HG03460 (cell line): ENCODE measurements at regions not wholly inside any gene's neighbourhood (a gene's known extent, or its start where the extent isn't known, plus 50 kb on each side); places are given as distances from the start of the nearest gene placed in this dataset.
"Not testable (repeated sequence)": the region's sequence is repeated elsewhere in the genome, so short reads cannot be mapped to it uniquely, and the experiment has no call there.

Source experiments
- ATAC-seq: cut with Tn5 transposase; IDR thresholded peaks from one replicate; pipeline ENCODE4 v1.9.1; 2021; ENCODE audit not compliant: unreplicated experiment

DNA sequence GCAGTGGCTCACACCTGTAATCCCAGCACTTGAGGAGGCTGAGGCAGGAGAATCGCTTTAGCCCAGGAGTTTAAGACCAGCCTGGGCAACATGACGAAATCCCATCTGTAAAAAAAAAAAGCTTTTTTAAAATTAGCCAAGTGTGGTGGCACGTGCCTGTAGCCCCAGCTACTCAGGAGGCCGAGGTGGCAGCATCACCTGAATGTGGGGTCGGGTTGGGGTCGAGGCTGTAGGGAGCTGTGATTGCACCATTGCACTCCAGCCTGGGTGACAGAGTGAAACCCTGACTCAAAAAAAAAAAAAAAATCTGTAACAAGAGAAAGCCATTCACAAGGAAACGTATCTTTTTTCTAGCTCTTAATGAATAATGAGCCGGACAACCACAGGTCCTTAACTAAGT, 74.7 kb upstream of the DLG1 start:
- no peak for ATAC-seq

DNA sequence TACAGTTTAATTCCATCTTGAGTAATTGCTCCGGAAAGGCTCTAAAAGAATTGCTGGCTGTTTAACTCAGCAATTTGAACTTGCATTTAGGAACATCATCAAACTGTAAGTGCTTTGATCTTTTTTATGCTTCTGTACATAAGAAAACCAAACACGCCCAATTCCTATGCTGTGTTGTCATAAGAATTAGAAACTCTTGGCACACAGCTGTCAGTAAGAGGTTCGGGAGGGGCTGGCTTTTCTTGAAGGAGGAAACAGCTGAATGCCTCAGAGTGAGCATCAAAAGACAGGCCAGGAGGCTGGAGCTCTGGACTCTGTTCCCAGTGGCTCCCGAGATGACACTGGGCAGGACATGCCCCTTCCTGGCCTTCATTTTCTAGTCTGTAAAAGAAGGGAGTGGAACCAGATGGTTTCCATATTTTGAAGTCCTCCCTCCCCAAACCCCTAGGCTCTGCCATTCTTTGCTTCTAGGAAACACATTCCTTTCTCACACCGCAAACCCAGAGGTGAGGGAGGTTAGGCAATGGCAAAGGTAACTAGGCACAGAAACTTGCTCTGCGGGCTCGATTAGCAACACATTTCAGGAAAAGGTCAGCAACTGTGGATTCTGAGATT, 73.7 kb upstream of the DLG1 start:
- no peak for ATAC-seq

DNA sequence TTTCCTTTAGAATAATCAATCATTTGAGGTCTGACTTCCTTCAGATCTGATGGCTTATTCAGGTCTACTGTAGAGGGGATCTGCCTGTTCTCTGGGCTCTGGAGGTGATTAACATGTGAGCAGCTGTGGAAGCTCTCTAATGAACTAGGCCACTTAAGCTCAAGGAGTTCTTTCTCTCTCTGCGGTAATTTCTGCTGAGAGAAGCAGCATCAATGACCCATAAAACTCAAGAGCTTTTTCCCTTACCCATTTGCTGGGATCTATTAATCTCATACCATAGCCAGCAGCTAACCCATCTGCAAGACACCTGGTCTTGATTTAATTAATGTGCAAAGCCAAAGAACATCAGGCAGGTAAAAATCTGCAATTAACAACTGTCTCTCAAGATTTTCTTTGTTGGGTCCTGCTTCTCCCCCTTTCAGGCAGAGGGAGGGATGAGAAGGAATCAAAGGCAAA, 73.2 kb upstream of the DLG1 start:
- ATAC-seq = no peak

DNA sequence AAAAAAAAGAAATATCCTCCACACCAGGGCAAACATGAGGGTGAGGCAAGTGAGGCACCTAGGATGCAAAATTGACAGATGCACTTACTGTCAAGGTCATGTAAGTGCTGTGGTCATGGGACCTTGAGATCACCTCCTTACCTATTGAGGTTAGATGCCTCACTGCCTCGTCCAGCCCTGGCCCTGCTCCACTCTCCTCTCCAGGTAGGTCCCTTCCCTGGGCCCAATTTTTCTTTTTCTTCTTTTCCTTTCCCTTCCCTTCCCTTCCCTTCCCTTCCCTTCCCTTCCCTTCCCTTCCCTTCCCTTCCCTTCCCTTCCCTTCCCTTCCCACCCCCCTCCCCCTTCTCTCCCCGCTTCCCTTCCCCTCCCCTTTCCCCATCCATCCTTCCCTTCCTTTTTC, 71.1 kb upstream of the DLG1 start:
- ATAC-seq = no peak

DNA sequence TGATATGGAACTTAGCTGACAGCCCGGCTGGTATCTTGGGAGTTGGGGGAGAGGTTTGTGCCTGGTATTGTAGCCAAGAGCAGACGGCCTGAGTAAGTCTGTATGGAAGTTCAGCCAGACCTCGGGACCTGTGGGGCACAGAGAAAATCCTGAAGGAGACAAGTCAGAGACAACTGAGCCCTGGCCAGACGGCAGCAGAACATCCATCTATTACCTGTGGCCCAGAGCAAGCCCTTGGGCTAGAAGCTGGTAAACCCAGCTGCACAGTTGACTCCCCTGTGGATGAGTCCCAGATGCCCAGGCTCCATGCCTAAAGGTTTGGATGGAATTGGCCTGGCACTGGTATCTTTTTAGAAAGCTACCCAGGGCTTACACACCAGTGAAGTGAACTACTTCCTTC, 70.4 kb upstream of the DLG1 start:
- no peak for ATAC-seq

DNA sequence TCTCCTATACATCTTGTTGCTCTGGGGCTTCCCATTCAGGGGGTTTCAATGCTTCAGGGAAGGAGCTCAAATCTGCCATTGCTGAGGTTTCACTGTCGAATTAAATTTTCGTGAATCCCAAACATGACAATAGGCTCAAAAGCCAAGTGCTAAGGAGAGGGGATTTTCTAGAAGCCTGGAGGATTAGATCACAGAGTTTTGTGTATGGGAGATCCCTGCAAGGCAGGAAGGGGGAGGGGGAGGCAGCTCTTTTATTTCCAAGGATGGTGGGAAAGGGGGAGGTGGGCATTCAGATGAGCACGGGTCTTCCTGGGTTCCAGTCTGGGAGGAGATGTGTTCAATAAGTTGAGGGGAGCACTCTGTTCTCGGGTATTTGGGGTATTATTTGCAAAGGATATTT, 69.9 kb upstream of the DLG1 start:
- no peak for ATAC-seq

DNA sequence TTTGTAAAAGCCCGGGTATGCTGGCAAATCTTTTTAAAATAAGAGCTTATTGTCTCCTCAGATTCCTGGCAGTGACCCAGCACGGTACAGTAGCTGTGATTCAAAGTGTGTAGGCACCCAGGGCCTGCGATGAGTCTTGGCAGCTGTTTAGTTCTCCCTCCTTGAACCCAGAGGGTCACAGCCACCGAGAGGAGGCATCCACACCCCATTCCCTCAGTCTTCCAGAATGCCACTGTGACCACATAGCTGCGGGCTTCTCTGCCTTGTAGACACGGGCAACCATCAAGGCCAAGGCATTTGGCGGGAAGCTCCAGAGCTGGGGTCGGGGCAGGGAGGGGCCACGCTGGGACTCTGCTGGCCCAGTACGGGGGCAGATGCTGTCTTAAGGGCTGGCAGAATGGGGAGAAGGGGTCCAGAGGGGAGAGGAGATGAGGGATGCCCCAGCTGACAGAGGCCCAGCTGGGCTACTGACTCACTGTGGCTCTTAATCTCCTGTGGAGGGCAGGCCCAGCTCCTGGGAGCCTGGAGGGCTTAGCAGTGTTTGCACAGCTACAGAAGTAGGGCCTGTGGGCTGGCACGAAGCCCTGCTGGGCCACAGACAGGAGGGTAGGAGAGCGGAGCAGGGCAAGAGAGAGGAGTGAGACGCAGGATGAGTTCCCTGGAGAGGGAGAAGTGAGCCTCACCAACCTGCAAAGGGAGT, 68.8 kb upstream of the DLG1 start:
- no peak for ATAC-seq

DNA sequence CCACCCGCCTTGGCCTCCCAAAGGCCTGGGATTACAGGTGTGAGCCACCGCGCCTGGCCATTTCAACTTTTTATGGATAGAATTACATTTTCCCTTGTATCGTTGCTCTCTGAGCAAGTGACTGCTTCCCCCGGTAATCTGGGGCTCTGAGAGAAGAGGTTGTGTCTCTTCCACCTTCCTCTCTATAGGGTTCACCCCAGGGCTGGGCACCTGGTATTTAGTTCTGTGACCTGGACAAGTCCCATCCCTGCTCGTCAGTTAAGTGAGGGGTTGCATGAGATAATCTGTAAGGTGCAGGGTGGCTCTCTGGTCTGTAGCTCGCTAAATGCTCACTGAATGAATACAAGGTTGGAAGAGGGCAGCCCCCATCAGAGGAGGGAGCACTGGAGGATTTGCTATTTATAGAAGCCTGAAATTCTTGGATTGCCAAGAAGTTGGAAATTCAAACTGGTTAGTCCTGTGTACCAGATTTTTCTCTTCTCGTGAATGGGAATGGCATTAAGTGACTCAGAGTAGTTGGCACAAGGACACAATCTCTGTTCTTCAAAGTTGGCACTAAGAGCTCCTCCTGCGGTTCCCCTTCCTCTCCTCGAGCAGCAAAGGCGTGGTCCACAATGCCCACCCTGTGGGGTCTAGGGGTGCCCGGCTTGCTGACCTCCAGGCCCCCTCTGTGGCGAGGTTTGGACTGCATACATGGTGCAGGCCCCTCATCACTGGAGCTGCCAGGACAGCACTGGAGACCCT, 68.1 kb upstream of the DLG1 start:
- no peak for ATAC-seq

DNA sequence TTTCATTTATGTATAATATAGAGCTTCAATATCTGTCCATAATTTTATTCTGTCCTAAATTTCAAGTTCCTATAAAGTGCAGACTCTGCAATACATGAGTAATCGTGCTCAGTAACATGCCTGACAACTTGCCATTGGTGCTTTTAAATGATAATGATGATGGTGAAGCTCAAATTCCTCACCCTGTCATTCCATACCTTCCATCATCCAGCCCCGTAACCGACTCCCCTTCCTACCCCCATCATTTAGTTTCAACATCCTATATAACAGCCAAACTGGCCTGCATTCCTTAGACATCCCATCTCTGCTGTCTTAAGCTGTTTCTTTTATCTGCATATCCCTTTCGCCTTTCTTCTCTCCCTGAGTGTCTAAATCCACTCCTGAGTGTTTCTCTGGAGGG, 67.2 kb upstream of the DLG1 start:
- ATAC-seq = no peak

DNA sequence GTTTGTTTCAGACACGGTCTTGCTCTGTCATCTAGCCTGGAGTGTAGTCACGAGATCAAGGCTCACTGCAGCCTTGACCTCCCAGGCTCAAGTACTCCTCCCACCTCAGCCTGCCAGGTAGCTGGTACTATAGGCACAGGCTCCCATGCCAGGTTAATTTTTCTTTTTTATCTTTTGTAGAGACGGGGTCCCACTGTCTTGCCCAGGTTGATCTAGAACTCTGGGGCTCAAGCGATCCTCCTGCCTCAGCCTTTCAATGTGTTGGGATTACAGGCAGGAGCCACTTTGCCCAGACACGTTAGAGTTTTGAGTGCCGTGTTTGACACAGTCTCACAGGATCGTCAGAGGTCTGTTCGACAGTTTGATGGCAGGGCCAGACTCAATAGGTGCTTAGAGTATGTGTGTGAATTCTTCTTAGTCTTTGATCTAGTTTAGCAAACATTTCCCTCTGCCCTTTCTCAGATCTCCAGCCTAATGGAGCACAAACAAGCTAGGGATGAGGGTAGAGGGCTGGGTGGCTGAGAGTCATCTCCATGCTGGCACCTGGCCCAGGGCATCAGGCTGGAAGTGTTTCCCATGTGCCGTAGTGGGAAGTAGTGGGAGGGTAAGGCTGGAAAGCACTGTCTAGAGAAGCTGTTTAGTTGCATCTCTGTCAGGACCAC, 66.1 kb upstream of the DLG1 start:
- ATAC-seq = no peak

DNA sequence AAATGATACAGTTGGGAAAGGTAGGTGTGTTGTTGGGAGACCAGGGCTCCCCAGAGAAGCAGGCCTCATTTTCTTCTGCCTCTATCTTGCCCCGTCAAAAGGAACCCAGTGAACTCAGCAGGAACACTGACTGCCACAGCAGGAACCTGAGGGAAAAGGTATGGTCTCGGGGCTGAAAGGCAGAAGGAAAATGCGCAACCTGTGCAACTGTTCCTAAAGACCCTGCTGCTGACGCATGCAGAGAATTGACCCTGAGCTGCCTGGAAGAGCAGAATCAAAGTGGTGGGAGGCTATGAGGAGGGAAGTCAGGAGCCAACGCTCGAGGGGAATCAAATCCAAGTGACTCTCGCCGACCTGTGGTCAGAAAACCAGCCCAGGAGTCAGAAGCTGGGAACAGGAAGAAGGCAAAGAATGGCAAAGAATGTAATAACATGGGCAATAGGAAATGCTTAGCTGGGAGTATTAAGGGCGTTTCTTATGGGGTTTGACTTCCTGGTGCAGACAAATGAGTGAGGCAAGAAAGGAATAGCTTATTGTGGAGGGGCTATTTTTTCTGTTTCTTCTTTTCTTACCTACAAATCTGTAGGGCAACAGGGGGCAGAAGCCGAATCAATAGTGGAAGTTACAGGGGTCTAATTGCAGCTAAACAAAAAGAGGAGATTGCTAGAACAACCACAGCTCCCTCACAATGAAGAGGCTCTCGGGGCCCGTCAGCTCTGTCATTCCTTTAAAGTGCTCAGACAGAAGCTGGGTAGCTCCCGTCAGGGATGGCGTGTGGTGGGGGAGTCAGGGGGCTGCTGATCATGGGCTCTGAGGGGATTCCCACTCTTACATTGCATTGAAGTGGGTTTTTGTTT, 65.4 kb upstream of the DLG1 start:
- ATAC-seq = no peak

DNA sequence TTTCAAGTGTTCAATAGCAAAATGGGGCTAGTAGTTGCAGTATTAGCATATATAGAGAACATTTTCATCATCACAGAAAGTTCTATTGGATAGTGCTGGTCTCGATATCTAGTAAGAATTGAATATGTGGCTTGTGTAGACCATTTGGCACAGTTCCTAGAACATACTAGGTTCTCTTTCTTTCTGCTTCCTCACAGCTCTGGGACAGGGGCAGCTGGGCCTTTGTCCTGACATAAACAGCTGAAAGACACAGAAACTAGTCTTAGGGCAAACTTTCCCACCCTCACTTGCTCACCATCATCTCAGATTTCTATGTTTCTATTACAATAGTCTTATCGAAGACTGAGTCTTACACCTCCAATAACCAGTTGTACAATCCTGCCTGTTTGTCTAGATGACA, 63.7 kb upstream of the DLG1 start:
- ATAC-seq = no peak

DNA sequence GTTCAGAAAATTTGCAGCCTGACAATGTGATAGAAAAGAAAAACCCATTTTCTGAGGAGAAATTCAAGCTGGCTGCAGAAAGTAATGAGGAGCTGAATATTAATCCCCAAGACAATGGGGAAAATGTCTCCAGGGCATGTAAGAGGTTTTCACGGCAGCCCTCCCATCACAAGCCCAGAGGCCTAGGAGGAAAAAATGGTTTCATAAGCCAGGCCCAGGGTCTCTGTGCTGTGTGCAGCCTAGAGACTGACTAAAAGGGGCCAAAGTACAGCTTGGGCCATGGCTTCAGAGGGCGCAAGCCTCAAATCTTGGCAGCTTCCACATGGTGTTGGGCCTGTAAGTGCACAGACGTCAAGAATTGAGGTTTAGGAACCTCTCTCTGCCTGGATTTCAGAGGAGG, 61.7 kb upstream of the DLG1 start:
- not testable (repeated sequence) for ATAC-seq

DNA sequence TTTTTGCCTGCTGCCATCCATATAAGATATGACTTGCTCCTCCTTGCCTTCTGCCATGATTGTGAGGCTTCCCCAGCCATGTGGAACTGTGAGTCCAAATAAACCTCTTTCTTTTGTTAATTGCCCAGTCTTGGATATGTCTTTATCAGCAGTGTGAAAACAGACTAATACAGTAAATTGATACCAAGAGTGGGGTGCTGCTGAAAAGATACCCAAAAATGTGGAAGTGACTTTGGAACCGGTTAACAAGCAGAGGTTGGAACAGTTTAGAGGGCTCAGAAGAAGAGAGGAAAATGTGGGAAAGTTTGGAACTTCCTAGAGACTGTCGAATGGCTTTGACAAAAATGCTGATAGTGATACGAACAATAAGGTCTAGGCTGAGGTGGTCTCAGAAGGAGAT, 61.1 kb upstream of the DLG1 start:
- ATAC-seq = not testable (repeated sequence)

DNA sequence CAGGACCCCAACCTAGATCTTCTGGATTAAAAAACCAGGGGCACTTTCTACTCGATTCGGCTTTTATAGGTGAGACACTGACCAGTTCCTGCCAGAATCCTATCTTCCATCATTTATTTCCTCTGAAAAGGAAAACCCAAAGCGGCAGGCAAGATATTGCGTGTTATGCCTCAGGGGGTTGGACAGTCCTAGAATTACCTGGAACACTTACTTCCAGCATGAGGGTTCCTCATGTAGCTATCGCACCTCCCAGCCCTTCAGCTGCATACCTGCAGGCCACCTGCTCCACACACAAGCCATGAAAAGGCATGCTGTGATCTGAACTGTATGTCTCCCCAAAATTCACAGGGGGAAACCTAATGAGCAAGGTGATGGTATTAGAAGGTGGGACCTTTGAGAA, 58.3 kb upstream of the DLG1 start:
- no peak for ATAC-seq

DNA sequence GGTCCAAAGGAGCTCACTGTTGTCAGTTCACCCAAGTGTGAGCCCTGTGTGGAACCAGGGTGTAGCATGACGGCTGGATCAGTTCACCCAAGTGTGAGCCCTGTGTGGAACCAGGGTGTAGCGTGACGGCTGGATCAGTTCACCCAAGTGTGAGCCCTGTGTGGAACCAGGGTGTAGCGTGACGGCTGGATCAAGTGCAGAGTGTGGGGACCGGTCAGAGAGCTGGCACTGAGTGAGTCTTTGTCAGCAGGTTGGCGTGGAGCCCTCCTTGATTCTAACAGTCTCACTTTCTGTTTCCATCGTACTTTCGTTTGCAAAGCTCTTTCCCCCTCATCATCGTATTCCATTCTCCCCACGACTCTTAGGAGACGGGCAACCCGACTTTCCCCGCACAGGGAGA, 57.9 kb upstream of the DLG1 start:
- no peak for ATAC-seq

DNA sequence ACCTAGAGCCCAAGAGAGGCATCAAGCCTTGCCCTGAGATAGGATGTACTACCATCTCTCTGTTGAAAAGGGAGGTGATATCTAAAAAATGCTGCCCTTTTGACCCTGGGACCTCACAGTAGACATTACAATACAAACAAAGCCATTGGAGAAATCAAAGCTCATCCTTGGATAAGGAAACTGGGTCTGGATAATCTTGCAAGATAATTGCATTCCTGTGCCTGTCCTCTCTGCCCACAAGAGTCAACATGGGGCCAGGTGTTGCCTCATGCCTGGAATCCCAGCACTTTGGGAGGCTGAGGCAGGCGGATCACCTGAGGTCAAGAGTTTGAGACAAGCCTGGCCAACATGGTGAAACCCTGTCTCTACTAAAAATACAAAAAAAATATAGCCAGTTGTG, 57.3 kb upstream of the DLG1 start:
- no peak for ATAC-seq

DNA sequence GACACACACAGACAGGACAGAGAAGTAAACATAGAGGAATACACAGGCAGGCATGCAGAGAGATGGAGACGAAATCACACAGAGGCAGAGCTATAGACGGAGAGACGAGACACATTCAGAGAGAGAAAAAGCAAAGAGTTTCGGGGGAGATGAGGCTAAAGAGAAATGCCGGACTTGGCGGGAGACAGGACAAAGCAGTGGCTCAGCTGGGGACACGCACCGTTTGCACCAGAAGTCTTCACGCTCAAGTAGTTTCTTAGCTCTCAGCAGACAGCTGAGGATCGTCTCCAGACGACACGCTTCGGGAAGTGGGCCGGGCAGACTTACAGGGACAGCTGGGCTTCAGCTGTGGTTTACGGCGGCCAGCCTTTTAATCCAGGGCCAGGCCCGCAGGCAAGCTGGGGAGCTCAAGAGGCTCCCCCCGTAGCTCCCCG, 56.2 kb upstream of the DLG1 start:
- ATAC-seq = no peak

DNA sequence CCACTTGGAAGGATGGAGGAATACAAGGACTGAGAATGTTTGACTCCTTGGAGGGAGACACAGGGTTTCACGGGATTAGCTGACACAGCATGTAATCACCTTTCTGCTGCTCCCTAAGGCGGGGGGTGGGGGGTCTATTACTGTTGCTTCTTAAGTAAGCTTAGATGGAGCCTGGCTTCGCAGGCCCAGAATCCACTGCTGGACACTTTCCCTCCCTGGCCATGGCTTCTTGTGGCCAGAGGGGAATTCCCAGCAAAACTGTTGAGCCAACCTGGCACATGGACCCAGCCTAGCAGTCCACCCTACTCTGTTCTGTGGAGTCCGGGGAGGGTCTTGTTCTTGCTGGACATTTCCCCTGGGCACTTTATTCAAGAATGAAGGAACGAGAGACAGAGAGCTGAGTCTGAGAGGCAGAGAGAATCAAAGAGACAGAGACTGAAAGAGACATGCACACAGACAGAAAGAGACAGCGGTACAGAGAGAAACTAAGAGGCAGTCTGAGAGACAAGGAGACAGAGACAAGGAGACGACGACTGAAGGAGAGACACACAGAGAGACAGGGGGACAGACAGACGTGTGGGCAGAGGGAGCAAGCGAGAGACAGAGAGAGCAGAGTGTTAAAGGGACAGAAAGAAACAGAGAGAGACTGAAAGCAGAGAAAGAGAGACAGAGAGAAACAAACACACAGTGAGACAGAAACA, 55.6 kb upstream of the DLG1 start:
- no peak for ATAC-seq
